ENCODE measurements at regions not wholly inside any gene's neighbourhood (a gene's known extent, or its start where the extent isn't known, plus 50 kb on each side); places are given as distances from the start of the nearest gene placed in this dataset.

DNA sequence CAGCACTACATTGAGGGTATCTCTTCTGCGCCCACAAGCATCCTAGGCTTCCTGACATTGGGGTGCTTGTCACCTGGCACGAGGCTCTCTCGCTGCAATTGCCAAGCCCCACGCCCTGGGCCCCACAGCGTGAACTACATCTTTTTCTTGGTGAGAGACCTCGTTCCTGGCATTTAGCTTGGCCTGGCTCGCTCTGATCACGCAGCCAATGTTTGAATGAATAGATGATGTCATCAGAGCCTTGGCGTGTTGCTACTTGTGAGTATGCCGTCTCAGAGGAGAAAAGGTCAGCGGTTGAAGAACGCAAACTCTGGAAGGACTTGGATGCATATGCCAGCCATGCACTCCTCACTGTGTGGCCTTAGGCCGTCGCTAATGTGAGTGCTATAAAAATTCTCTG, 150.2 kb upstream of the AUTS2 start:
- peak; percentile 62 for ATAC-seq (ENCODE audit: poor library complexity)
- no peak for DNase-seq
- intact Hi-C loops (cut with DNase I): no loop called here

DNA sequence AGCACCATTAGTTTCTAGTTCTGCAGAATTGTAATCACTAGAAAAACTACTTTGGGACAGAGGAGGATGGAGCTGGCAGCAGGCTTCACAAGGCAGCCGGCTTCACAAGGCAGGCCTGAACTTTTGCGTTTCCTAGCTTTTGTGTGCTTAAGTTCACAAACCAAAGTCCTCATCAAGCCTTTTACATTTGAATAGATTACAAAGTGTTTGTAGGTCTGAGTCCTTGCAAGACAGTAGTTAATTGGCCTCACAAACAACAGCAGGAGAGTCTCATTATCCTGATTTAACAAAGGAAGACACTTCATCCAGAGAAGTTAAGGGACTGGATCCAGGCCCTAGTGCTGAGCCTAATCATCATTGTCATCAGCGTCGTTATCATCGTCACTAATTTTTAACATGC, 147.8 kb upstream of the AUTS2 start:
- intact Hi-C loops (cut with DNase I): no loop called here
- no peak for DNase-seq
- ATAC-seq (ENCODE audit: poor library complexity): no peak

DNA sequence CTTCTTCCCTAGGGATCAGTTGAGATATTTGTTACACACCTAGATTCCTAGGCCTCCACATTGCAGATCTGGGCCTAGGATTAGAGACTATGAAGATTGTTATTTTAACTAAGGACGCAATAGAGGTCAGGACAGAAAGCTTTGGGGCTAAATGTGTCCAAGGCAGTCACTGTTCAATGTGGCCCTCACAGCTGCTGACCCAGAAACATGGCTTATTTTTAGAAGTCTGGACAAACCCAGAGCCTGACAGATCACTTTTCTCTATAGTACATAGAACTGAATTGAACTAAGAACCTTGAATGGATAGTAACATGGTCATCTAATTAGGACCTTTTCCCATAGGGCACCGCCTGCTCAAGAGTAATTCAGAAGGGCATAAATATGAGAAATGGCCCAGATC, 146.6 kb upstream of the AUTS2 start:
- intact Hi-C loops (cut with DNase I): no loop called here
- no peak for ATAC-seq (ENCODE audit: poor library complexity)
- DNase-seq: no peak

DNA sequence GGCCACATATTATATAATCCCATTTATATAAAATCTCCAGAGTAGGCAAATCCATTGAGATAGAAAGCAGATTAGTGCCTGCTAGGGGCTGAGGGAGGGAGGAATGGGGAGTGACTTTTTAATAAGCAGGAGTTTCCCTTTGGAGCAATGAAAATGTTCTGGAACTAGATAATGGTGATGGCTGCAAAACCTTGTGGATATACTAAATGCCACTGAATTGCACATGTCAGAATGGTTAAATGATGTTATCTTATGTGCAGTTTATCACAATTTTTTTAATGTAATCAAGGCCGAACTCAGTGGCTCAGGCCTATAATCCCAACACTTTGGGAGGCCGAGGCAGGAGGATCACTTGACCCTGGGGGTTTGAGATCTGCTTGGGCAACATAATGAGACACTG, 145.5 kb upstream of the AUTS2 start:
- intact Hi-C loops (cut with DNase I): no loop called here
- ATAC-seq (ENCODE audit: poor library complexity) (no peak), DNase-seq (no peak)

DNA sequence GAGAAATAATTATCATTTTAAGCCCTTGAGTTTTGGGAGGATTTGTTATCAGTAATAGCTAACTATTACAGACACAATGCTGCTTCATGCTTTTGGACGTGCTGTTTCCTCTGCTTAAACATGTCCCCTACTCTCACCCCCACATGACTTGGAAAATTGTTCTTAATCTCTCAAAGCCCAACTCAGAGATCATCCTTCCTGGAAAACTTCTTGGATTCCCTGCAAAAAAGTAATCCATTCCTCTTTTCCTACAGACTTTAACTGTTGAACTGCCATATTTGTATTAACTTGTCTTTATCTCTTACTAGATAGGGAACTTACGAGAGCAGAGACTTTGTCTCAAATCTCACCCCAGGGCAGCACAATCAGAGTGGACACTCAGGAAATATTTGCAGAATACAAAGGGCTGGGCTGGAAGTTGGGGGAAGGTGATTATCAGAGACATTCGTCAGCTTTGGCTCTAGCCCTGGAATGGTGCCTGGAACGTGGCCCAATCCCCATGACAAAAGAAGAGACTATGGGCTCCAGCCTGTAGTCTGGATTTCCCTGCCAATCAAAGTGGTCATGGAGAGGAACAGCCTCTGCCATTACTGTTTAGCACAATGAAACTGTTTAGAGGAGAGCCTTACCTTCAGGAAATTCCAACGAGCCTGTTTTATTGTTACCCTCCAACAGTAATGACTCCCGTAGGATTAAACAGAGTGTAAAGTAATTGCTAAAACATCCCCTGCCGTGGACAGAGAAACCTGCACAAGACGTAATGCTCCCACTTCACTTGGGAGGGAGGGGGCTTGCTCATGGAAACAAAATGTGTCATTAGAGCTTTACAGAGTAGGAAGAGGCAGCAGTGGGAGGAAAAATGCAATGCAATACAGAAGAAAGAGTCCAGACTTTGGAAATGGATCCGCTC, 140.4 kb upstream of the AUTS2 start:
- intact Hi-C loops (cut with DNase I): no loop called here
- ATAC-seq (ENCODE audit: poor library complexity) (peak; percentile 89), DNase-seq (peak; percentile 83)

DNA sequence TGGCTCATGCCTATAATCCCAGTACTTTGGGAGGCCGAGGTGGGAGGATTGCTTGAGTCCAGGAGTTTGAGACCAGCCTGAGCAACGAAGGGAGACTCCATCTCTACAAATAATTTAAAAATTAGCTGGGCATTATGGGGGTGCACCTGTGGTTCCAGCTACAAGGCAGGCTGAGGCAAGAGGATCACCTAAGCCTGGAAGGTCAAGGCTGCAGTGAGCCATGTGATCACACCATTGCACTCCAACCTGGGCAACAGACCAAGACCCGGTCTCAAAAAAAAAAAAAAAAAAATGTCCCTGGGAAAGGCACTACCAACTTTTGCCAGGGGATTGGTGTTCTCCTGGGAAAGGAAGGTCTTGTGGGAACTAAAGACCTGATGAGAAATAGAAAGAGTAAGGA, 134.2 kb upstream of the AUTS2 start:
- DNase-seq: no peak
- no peak for ATAC-seq (ENCODE audit: poor library complexity)
- intact Hi-C loops (cut with DNase I): no loop called here

DNA sequence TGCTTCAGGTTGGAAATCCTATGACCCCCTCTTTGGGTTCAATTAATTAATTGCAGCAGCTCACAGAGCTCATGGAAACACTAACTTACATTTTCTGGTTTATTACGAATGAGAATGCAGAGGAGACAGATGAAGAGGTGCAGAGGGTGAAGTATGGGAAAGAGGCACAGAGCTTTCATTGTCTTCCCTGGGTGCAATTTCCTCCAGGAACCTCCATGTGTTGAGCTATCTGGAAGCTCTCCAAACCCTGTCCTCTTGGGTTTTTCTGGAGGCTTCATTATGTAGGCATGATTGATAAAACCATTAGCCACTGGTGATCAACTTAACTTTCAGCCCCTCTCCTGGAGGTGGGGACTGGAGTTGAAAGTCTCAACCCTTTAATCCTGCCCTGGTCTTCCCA, 133.0 kb upstream of the AUTS2 start:
- intact Hi-C loops (cut with DNase I): no loop called here
- no peak for ATAC-seq (ENCODE audit: poor library complexity)
- no peak for DNase-seq

DNA sequence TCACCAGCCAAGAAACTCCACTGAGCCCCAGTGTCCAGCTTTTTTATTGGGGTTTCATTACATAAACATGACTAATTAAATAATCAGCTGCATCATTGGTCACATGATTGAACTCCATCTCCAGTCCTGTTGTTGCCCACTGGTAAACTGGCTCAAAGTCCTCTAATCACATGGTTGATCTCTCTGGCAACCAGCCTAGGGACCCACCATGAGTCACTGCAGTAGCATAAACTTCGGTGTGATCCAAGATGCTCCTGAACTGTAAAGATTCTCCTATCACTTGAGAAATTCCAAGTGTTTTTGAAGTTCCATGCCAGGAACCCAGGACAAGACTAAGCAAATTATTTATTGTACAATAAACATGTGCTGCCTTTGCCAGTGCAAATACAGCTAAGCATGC, 130.4 kb upstream of the AUTS2 start:
- intact Hi-C loops (cut with DNase I): no loop called here
- ATAC-seq (ENCODE audit: poor library complexity): no peak

DNA sequence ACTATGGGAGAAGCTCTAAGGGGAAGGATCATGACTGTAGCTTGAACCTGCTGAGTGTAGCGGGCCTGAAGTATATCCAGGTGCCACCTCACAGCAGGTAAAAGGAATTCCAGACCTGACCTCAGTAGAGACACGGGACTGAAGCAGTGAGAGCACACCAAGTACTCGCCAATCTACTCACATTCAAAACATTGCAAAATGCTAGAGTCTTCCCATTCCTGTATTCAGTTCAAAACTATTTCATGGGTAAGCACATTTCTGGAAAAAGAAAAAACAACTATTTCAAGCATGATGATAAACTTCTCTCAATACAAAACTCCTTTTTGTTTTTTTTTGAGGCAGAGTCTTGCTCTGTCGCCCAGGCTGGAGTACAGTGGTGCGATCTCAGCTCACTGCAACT, 121.9 kb upstream of the AUTS2 start:
- ATAC-seq (ENCODE audit: poor library complexity) (no peak), DNase-seq (no peak)
- intact Hi-C loops (cut with DNase I): no loop called here

More for the DNA sequence above, 130.4 kb upstream of the AUTS2 start:
- no peak for DNase-seq

DNA sequence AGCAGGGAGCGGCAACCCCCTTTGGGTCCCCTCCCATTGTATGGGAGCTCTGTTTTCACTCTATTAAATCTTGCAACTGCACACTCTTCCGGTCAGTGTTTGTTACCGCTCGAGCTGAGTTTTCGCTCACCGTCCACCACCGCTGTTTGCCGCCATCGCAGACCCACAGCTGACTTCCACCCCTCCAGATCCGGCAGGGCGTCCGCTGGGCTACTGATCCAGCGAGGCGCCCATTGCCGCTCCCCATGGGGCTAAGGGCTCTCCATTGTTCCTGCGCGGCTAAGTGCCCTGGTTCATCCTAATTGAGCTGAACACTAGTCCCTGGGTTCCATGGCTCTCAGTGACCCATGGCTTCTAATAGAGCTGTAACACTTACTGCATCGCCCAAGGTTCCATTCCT, 115.6 kb upstream of the AUTS2 start:
- intact Hi-C loops (cut with DNase I): no loop called here
- ATAC-seq (ENCODE audit: poor library complexity): no peak
- DNase-seq: no peak

DNA sequence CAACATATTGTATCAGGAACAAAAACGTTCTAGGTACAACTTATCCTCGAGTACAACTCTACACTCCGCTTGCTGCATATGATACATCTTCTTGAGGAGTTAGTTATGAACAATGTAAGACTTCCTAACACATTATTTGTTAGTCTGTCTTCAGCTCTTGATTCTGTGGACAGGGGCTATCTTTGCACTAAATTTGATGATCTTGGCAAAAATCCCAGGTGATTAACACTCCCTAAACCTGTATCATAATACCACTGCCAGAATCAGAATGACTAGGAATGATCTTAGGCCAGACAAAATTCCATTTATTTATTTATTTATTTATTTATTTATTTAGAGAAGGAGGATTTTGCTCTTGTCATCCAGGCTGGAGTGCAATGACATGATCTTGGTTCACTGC, 108.7 kb upstream of the AUTS2 start:
- no peak for DNase-seq
- ATAC-seq (ENCODE audit: poor library complexity): no peak
- intact Hi-C loops (cut with DNase I): no loop called here

DNA sequence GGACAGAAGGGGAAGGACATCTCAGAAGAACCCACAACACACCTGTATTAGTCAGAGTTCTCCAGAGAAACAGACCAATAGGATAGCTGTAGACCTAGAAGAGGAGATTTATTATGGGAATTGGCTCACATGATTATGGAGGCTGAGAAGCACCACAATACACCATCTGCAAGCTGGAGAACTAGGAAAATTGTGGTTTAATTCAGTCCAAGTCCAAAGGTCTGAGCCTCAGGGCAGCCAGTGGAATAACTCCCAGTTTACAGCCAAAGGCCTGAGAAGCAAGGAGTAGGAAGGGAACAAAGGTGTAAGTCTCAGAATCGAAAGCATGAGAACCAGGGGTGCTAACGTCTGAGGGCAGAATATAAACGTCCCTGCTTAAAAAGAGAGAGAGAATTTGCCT, 99.6 kb upstream of the AUTS2 start:
- intact Hi-C loops (cut with DNase I): no loop called here
- no peak for DNase-seq
- no peak for ATAC-seq (ENCODE audit: poor library complexity)

DNA sequence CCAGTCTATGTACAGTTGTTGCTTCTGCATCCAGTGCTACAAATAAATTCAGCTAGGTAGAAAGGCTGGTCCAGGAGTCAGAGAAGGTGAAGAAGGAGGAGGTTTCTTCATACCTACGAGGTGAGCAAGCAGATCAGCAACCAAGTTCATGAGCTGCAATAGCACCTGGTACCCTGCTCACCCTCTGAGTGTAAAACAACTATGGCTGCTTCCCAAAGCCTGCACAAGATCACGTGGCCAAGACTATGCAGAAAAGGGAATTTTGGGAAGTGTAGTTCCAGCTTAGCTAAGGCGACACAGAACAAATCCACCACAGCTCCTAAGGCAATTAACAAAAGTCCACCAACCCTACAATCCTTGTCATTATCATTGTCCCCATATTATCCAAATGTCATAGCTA, 95.9 kb upstream of the AUTS2 start:
- ATAC-seq (ENCODE audit: poor library complexity): no peak
- no peak for DNase-seq
- intact Hi-C loops (cut with DNase I): no loop called here

DNA sequence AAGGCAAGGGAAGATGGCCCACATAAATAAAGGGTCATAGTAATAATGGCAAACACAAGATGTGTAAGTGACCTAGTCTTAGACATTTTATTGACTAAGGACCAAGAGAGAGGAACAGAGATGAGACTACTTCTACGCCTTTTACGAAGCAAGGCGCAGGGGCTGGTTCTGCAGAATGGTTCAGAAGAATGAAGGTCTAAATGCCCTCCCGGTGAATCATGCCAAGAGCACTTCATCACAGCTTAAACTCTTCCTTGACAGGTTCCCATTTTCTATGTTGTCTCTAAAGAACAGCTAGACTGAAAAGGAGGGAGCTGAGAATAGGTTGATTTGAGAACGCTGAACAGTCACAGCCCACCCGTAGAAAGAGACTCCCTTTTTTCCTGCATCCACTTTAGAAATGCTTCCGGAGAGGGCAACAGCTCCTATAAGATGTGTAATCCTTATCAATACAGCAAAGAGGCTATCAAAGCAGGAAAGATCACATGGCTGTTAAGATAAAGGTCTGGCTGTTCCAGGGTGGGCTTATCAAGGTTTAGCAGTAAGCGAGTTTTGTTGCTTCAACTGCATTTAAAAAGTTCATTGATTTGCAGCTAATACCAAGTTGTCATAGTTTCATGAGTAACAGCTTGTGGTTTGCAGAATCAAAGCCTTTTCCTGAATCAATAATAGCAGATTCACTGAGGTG, 93.4 kb upstream of the AUTS2 start:
- intact Hi-C loops (cut with DNase I): no loop called here
- no peak for DNase-seq
- no peak for ATAC-seq (ENCODE audit: poor library complexity)

DNA sequence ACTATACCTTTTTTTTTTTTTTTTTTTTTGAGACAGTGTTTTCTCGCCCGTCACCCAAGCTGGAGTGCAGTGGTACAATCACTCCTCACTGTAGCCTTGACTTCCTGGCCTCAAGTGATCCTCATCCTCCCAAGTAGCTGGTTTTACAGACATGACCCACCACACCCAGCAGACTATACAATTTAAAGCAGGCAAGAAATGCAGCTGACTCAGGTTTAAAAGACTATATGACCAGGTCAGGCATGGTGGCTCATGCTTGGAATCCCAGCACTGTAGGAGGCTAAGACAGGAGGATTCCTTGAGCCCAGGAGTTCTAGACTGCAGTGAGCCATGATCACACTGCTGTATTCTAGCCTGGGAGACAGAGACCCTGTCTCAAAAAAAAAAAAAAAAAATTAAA, 89.5 kb upstream of the AUTS2 start:
- DNase-seq (no peak), ATAC-seq (ENCODE audit: poor library complexity) (no peak)
- intact Hi-C loops (cut with DNase I): no loop called here

DNA sequence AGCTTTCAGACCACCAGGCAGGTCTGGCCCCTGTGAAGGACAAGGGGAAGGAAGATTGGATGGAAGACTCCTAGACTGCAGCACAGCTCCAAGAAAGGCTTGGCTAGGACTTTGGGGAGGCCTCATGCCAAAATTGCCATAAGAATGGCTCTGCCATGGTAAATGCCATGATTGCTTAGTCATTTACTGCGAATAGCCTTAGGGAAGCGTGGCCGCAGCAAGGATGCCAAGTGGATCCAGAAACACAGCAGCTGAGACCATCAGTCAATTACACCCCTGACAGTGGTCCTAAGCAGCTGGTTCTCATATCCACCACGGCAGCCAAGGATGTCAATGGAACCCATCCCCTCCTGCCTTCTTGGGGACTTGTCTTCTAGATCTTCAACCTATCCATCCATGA, 88.2 kb upstream of the AUTS2 start:
- DNase-seq (no peak), ATAC-seq (ENCODE audit: poor library complexity) (no peak)
- intact Hi-C loops (cut with DNase I): no loop called here

DNA sequence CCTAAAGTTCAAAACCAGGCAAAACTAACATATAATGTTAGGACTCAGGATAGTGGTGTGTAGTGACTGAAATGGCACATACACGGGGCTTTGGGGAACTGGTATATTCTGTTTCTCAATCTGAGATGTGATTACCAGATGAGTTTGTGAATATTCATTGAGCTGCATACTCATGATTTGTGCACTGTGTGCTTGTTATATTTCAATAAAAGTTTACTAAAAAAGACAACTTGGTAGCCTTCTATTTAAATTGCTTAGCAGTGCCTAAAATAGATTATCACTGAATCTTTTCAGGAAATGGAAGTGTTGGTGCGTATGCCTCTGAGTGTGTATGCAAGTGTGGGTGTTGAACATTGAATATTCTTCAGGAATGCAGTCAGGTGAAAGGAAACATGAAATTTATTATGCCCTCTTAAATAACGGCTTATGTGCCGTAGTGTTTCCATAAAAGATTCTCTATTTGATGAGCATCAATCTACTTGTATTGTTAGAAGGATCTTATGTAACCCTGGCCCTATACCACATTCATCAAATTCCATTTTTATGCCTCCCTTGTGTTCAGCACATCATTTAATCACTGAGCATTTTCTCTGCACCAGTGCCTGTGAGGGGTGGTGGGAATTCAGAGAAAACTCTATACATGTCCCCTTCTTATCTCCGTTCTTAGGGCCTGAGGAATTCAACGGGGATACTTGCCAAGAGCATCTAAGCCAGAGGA, 82.6 kb upstream of the AUTS2 start:
- intact Hi-C loops (cut with DNase I): no loop called here
- DNase-seq (no peak), ATAC-seq (ENCODE audit: poor library complexity) (no peak)

DNA sequence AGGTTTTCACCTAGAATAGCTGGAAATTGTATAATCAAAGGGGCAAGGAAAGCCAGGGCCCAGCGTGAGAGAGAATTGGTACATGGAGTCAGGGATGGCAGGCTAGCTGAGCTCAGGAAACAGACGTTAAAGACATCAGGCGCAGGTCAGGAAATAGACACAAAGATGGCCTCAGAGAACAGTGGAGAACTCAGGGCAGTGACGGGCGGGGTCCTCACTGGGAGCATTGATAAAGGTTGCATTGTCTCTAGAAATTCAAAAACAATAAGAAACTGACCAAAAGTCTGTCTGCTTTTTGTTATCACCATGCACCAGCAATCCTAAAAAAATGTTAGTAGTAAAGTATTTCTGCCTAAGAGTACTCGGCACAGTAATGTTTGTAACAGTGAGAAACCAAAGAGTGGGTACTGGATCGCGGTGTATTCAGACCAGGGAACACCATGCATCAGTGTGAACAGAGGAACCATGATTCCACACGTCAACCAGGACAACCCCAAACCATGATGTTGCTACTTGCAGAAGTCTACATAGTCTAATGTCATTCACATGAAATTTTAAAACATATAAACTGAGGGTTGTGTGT, 81.9 kb upstream of the AUTS2 start:
- DNase-seq: no peak
- intact Hi-C loops (cut with DNase I): no loop called here
- ATAC-seq (ENCODE audit: poor library complexity): no peak

DNA sequence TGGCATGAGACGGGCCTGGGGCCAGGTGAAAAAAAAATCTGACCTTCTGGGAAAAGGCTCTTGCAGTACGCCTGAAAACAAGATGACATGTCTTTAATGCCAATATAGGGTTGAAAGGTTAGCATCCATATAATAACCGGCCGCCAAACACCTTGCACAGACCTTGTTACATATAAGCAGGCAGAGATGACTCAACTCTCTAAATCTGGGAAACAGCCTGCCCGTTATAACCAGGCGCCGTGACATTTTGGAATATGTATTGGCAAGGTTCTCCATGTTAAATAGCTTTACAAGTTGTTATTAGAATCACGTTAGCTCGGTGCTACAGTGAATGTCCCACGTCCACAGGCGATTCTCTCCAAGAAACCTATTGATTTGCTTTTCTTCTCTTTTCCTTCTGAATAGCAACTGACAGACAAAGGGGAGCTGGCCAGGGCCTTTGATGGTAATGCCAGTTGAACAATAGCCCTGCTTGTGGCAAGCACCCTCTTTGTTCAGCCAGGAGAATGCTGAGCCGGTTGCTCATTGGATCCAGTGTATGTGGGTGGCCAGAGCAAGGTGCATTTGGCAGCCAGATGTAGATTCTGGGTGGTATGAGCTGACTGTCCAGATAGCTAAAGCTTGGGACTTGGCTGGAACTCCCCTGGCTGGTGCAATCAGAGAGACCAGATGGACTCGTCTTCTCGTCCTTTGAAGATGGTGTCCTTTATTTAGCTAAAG, 80.1 kb upstream of the AUTS2 start:
- intact Hi-C loops (cut with DNase I): no loop called here
- no peak for DNase-seq
- no peak for ATAC-seq (ENCODE audit: poor library complexity)

Measured in Right ventricle myocardium superior (tissue), 1 donor.